Loucy (cell line): ENCODE measurements at regions not wholly inside any gene's neighbourhood (a gene's known extent, or its start where the extent isn't known, plus 50 kb on each side); places are given as distances from the start of the nearest gene placed in this dataset.

Experiments
- H2AFZ ChIP-seq: fragments of 200-600 bp; sonication (generic); 2 replicates; pipeline ENCODE4 v1.6.0; 2016; ENCODE audit warnings: antibody characterized with exemption, mild to moderate bottlenecking, low read length, moderate library complexity
- H3F3A ChIP-seq: fragments of 200-600 bp; 2 replicates; pipeline ENCODE4 v1.6.0; 2016; ENCODE audit warnings: antibody characterized with exemption, low read depth, mild to moderate bottlenecking
- H3K27me3 ChIP-seq: fragments of 200-600 bp; sonication (generic); 2 replicates; pipeline ENCODE4 v1.6.1; 2014; ENCODE audit warnings: low read length, mild to moderate bottlenecking; ENCODE audit not compliant: insufficient read depth, poor library complexity, severe bottlenecking
- H3K36me3 ChIP-seq: fragments of 200-600 bp; sonication (generic); 2 replicates; pipeline ENCODE4 v1.6.1; 2016; ENCODE audit warnings: low read length; ENCODE audit not compliant: insufficient read depth
- H3K4me1 ChIP-seq: fragments of 200-600 bp; sonication (generic); 2 replicates; pipeline ENCODE4 v1.5.1; 2014; ENCODE audit warnings: low read length, mild to moderate bottlenecking; ENCODE audit not compliant: insufficient read depth, poor library complexity, severe bottlenecking
- H3K4me2 ChIP-seq: fragments of 200-600 bp; sonication (generic); 2 replicates; pipeline ENCODE4 v1.6.0; 2014; ENCODE audit warnings: antibody characterized with exemption, low read length, low read depth, mild to moderate bottlenecking; ENCODE audit not compliant: poor library complexity, severe bottlenecking
- H3K4me3 ChIP-seq: fragments of 200-600 bp; sonication (generic); 2 replicates; pipeline ENCODE4 v1.5.1; 2014; ENCODE audit warnings: low read length, mild to moderate bottlenecking, mixed read lengths; ENCODE audit not compliant: poor library complexity, severe bottlenecking
- H3K79me2 ChIP-seq: fragments of 200-600 bp; sonication (generic); 2 replicates; pipeline ENCODE4 v1.6.1; 2014; ENCODE audit warnings: low read length; ENCODE audit not compliant: insufficient read depth
- H3K9ac ChIP-seq: fragments of 200-600 bp; sonication (generic); 2 replicates; pipeline ENCODE4 v1.6.0; 2014; ENCODE audit warnings: mild to moderate bottlenecking, low read depth, low read length, moderate library complexity; ENCODE audit not compliant: poor library complexity, severe bottlenecking
- H3K9me2 ChIP-seq: fragments of 200-600 bp; sonication (generic); replicated peaks from 2 replicates; pipeline ENCODE4 v1.6.1; 2016; ENCODE audit warnings: low read depth, low read length, mixed read lengths
- H3K9me3 ChIP-seq: fragments of 200-600 bp; sonication (generic); 2 replicates; pipeline ENCODE4 v1.6.1; 2014; ENCODE audit warnings: mild to moderate bottlenecking, antibody characterized with exemption, low read length, low read depth; ENCODE audit not compliant: insufficient read depth
- H4K20me1 ChIP-seq: fragments of 200-600 bp; sonication (generic); 2 replicates; pipeline ENCODE4 v1.6.0; 2014; ENCODE audit warnings: antibody characterized with exemption, low read length, mild to moderate bottlenecking; ENCODE audit not compliant: insufficient read depth, poor library complexity, severe bottlenecking
- EZH2phosphoT487 ChIP-seq: fragments of 200-600 bp; IDR thresholded peaks from 2 replicates; pipeline ENCODE4 v1.6.1; 2018; ENCODE audit warnings: antibody characterized with exemption, mild to moderate bottlenecking, moderate library complexity, borderline replicate concordance
- TF ChIP-seq, protein P1 (sequence below): fragments of 200-600 bp; sonication (generic); conservative IDR thresholded peaks from 2 replicates; pipeline ENCODE4 v1.5.1; 2014; ENCODE audit warnings: mild to moderate bottlenecking, antibody characterized with exemption, low read length

DNA sequence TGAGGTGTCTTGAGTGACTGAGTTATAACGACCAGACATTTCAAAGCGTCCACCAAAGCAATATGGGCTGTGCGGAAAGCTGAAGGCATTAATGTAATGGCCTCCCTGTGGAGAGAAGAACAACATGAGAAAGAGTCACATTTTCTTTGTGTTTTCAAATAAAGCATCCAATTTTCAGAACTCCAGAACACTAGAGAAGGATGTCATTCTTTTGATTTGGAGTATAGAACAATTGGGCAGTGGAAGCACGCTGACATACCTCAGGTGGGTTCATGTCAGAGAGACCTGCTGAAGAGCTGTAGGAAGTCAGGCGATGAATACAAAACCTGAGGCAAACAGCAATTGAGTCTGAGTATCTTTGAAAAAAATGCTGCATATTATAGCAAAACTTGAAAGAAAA, 556.5 kb downstream of the GABRG2 start:
- TF ChIP-seq, protein P1, sequence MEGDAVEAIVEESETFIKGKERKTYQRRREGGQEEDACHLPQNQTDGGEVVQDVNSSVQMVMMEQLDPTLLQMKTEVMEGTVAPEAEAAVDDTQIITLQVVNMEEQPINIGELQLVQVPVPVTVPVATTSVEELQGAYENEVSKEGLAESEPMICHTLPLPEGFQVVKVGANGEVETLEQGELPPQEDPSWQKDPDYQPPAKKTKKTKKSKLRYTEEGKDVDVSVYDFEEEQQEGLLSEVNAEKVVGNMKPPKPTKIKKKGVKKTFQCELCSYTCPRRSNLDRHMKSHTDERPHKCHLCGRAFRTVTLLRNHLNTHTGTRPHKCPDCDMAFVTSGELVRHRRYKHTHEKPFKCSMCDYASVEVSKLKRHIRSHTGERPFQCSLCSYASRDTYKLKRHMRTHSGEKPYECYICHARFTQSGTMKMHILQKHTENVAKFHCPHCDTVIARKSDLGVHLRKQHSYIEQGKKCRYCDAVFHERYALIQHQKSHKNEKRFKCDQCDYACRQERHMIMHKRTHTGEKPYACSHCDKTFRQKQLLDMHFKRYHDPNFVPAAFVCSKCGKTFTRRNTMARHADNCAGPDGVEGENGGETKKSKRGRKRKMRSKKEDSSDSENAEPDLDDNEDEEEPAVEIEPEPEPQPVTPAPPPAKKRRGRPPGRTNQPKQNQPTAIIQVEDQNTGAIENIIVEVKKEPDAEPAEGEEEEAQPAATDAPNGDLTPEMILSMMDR: no peak
- TF ChIP-seq EZH2phosphoT487: no peak
- no peaks in the 10 kb centered on the region for H3K9me2 ChIP-seq
- H3K4me2 ChIP-seq: no peak overlapping the region
- H3K9ac ChIP-seq: no peak overlapping the region
- H3K4me1 ChIP-seq: no peaks in the 10 kb centered on the region
- no peaks in the 10 kb centered on the region for H3F3A ChIP-seq
- H3K79me2 ChIP-seq: no peaks in the 10 kb centered on the region
- no peaks in the 10 kb centered on the region for H3K27me3 ChIP-seq
- H3K36me3 ChIP-seq: no peaks in the 10 kb centered on the region
- H3K9me3 ChIP-seq: no peaks in the 10 kb centered on the region
- H4K20me1 ChIP-seq: no peaks in the 10 kb centered on the region
- no peak overlapping the region for H2AFZ ChIP-seq
- no peak overlapping the region for H3K4me3 ChIP-seq

DNA sequence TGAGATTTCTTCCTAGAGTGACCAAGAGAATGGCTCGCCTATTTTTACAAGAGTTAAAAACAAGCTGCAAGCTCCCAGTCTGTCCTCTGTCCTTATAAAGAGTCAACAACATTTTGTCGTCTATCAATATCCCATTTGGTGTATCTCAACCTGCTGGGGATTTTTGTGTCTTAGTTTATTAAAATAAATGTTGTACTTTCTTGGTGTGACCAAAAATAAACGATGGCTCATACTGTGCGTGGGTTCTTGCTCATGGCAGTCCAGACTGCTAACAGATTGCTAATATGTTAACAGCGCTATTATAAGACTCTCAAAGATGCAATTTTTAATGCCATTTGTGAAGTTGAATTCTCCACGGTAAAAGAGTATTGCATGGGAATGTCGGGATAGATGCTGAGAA, 569.9 kb downstream of the GABRG2 start:
- Histone ChIP-seq H3K9me3 (no peaks in the 10 kb centered on the region), H3K4me3 (no peak overlapping the region), H3K27me3 (no peaks in the 10 kb centered on the region), H3K36me3 (no peaks in the 10 kb centered on the region), H3K9ac (no peak overlapping the region), H3K79me2 (no peaks in the 10 kb centered on the region), H2AFZ (no peak overlapping the region), H3K4me1 (no peaks in the 10 kb centered on the region), H3F3A (no peaks in the 10 kb centered on the region), H4K20me1 (no peaks in the 10 kb centered on the region), H3K9me2 (no peaks in the 10 kb centered on the region), H3K4me2 (no peak overlapping the region)
- TF ChIP-seq EZH2phosphoT487: no peak

DNA sequence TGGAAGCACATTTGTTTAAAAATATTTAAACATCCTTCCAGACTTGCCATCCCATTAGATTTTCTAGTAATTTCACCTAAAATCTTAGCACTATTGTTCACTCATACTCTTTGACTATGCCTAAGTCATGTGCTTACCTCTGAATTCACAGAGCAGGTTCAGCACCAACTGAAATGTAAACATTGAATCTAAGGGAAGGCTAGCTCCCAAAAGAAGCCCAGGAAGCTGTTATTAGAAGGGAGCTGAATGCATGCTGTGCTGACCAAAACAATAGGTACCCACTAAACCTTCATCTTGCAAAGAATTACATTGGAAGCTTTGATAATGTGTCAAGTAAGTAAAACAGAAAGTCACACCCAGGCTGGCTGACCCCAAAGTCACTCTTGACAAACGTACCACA, 571.3 kb downstream of the GABRG2 start:
- no peaks in the 10 kb centered on the region for H3K36me3 ChIP-seq
- H2AFZ ChIP-seq: no peak overlapping the region
- no peaks in the 10 kb centered on the region for H3K27me3 ChIP-seq
- no peaks in the 10 kb centered on the region for H3K79me2 ChIP-seq
- H3K4me3 ChIP-seq: no peak overlapping the region
- H3F3A ChIP-seq: no peaks in the 10 kb centered on the region
- no peaks in the 10 kb centered on the region for H3K9me2 ChIP-seq
- TF ChIP-seq EZH2phosphoT487: no peak
- TF ChIP-seq, protein P1: no peak
- H3K4me2 ChIP-seq: no peak overlapping the region
- H4K20me1 ChIP-seq: no peaks in the 10 kb centered on the region
- no peaks in the 10 kb centered on the region for H3K9me3 ChIP-seq
- no peaks in the 10 kb centered on the region for H3K4me1 ChIP-seq
- H3K9ac ChIP-seq: no peak overlapping the region

DNA sequence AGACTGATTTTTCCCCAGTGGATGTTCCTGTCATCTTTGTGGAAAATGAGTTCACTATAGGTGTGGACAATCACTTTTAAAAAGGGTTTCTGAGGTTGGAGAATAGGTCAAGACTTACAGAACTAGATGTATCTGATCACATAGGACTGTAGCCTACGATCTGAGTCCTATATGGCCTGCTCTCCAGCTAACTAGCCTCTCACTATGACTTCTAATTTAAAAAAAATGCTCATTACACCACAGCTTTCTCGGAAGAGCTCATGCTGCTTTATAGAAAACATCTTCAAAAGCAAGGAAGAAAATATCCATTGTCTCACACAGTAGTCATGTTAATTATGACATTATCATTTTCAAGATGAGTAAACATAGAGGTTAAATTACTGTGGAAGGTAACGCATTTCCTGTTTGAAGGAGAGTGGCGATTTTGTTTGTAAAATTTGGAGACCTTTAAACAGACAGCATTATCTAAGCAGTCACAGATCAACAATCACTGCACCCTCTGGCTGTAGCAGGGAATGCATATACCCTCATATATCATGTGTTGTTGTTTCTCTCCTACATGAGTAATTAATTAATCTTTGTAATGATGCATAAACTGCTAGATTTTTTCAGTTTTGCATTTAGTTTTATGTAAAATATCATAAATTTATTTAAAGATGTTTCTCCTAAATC, 573.7 kb downstream of the GABRG2 start:
- no peak for TF ChIP-seq EZH2phosphoT487
- TF ChIP-seq, protein P1: no peak

More for the DNA sequence above, 573.7 kb downstream of the GABRG2 start:
- Histone ChIP-seq H3K4me3 (no peak overlapping the region), H3K79me2 (no peaks in the 10 kb centered on the region), H3K9ac (no peak overlapping the region), H3K9me3 (no peaks in the 10 kb centered on the region), H3K4me1 (no peaks in the 10 kb centered on the region), H4K20me1 (no peaks in the 10 kb centered on the region), H2AFZ (no peak overlapping the region), H3K9me2 (no peaks in the 10 kb centered on the region), H3K36me3 (no peaks in the 10 kb centered on the region), H3K27me3 (no peaks in the 10 kb centered on the region), H3K4me2 (no peak overlapping the region), H3F3A (no peaks in the 10 kb centered on the region)
